ENCODE measurements at regions not wholly inside any gene's neighbourhood (a gene's known extent, or its start where the extent isn't known, plus 50 kb on each side); places are given as distances from the start of the nearest gene placed in this dataset.

GRCh38 chr15:98196371-98196770 lies 235.9 kb downstream of the ARRDC4 start:
- no peak for TF ChIP-seq POLR2A (IDR thresholded peaks at IDR 0.05)
- TF ChIP-seq CTCF (IDR thresholded peaks at IDR 0.05) = no peak
- no peak for DNase-seq

GRCh38 chr15:98202256-98202655 lies 241.8 kb downstream of the ARRDC4 start:
- Histone ChIP-seq H3K36me3 (ENCODE audit: low read depth, missing control alignments) (no peaks in the 10 kb centered on the region), H3K27ac (no peak overlapping the region), H3K4me1 (no peaks in the 10 kb centered on the region), H3K9me3 (no peaks in the 10 kb centered on the region), H3K4me3 (no peak overlapping the region), H3K27me3 (no peaks in the 10 kb centered on the region)
- intact Hi-C loops (cut with DNase I; ENCODE audit: low total_unique reads) = no loop called here
- TF ChIP-seq CTCF (IDR thresholded peaks at IDR 0.05) (no peak), POLR2A (IDR thresholded peaks at IDR 0.05) (no peak)
- 31 to 32% methylated on average over 5 of the region's 5 CpGs for WGBS, 2 donors
- DNase-seq = no peak

More at GRCh38 chr15:98196371-98196770, 235.9 kb downstream of the ARRDC4 start:
- Histone ChIP-seq H3K4me3 (no peak overlapping the region), H3K27ac (no peak overlapping the region), H3K9me3 (no peaks in the 10 kb centered on the region), H3K4me1 (no peaks in the 10 kb centered on the region), H3K36me3 (ENCODE audit: low read depth, missing control alignments) (no peaks in the 10 kb centered on the region), H3K27me3 (no peaks in the 10 kb centered on the region)
- 47 to 60% methylated on average over 6 of the region's 6 CpGs for WGBS, 2 donors
- intact Hi-C loops (cut with DNase I; ENCODE audit: low total_unique reads) = no loop called here

DNA sequence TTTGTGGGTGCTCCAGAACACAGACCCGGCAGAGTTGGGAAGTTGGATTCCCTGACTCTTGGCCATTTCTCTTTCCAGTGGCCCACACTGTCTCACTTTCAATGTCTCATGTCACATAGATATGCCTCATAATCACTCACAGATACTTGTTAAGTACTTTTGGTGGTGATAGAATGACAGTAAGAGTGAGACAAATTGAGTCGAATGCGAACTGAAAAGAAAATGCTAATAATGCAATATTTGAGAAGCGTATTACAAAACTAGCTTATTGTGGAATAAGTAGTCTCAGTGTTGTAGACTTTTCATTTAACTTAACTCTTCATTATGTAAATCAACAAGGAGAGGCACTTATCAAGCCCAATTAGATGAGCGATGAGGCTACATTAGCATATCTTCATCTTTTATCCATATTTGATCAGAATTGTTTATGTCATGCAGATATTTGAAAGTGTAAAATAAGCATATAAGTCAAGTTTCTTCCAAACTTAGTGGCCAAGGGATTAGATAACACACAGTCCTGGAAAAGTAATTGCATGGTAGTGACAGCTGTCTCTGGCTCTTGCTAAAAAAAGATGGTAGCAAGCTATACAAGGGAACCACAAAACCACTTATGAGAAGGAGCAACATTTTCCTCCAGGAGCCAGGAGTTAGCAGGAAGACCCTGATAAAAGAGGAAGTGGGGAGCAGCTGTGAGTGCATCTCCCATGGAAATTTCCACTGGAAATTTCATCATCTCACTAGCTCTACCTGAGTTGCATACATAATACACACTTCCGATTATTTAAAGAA lies 243.6 kb downstream of the ARRDC4 start:
- no peak for TF ChIP-seq POLR2A (IDR thresholded peaks at IDR 0.05)
- TF ChIP-seq CTCF (IDR thresholded peaks at IDR 0.05) = no peak
- no peak overlapping the region for H3K27ac ChIP-seq
- intact Hi-C loops (cut with DNase I; ENCODE audit: low total_unique reads) = no loop called here
- WGBS, 2 donors = 92% methylated on average over 6 of the region's 6 CpGs
- no peak for DNase-seq
- no peak overlapping the region for H3K4me3 ChIP-seq
- H3K36me3 ChIP-seq (ENCODE audit: low read depth, missing control alignments) = no peaks in the 10 kb centered on the region
- no peaks in the 10 kb centered on the region for H3K27me3 ChIP-seq
- no peaks in the 10 kb centered on the region for H3K9me3 ChIP-seq
- no peaks in the 10 kb centered on the region for H3K4me1 ChIP-seq

GRCh38 chr15:98207928-98208327 lies 247.4 kb downstream of the ARRDC4 start:
- no peak for DNase-seq
- TF ChIP-seq POLR2A (IDR thresholded peaks at IDR 0.05) = no peak
- 80 to 85% methylated on average over 4 of the region's 4 CpGs for WGBS, 2 donors

DNA sequence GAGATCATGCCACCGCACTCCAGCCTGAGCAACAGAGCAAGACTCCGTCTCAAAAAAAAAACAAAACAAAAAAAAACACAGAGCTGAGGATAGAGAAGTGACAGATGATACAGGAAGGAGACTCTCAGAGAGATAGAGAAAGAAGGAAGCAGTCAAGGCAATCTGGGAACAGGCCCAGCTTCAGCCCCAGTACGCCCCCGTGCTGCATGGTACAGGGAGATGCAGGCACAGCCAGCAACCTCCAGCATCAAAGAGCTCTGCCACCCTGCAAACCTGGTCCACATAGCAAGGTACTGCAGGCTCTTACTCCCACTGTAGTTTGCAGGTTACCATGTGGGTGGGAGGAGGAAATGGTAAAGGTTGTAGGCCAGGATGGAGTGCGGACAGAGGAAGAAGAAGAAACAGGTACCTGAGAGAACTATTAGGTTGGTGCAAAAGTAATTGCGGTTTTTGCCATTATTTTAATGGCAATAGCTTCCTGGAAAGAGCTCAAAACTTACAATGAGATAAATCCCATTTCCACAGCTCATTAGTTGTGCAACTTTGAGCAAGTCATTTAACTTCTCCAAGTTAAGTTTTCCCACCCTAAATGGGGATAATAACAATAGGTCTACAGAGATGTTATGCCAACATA lies 253.0 kb downstream of the ARRDC4 start:
- TF ChIP-seq CTCF (IDR thresholded peaks at IDR 0.05) (no peak), POLR2A (IDR thresholded peaks at IDR 0.05) (no peak)
- 89 to 92% methylated on average over 6 of the region's 6 CpGs for WGBS, 2 donors
- no peaks in the 10 kb centered on the region for H3K36me3 ChIP-seq (ENCODE audit: low read depth, missing control alignments)
- no peaks in the 10 kb centered on the region for H3K9me3 ChIP-seq
- intact Hi-C loops (cut with DNase I; ENCODE audit: low total_unique reads) = no loop called here
- no peaks in the 10 kb centered on the region for H3K27me3 ChIP-seq
- DNase-seq = no peak
- no peaks in the 10 kb centered on the region for H3K4me1 ChIP-seq
- no peak overlapping the region for H3K4me3 ChIP-seq
- no peak overlapping the region for H3K27ac ChIP-seq

More at GRCh38 chr15:98207928-98208327, 247.4 kb downstream of the ARRDC4 start:
- H3K27me3 ChIP-seq = no peaks in the 10 kb centered on the region
- intact Hi-C loops (cut with DNase I; ENCODE audit: low total_unique reads) = no loop called here
- H3K9me3 ChIP-seq = no peaks in the 10 kb centered on the region
- H3K4me1 ChIP-seq = no peaks in the 10 kb centered on the region
- no peak overlapping the region for H3K27ac ChIP-seq
- H3K4me3 ChIP-seq = no peak overlapping the region
- H3K36me3 ChIP-seq (ENCODE audit: low read depth, missing control alignments) = no peaks in the 10 kb centered on the region
